ENCODE measurements at regions not wholly inside any gene's neighbourhood (a gene's known extent, or its start where the extent isn't known, plus 50 kb on each side); places are given as distances from the start of the nearest gene placed in this dataset.
"Not testable (repeated sequence)": the region's sequence is repeated elsewhere in the genome, so short reads cannot be mapped to it uniquely, and the experiment has no call there.

- H3K4me1 ChIP-seq: no peaks in the 10 kb centered on the region
- no peaks in the 10 kb centered on the region for H3K9me3 ChIP-seq
- H3K27me3 ChIP-seq: peaks cover 0 to 13% of the 10 kb centered on the region in 2 donors
- no peak for DNase-seq
- intact Hi-C loops (cut with DNase I; ENCODE audit: low total_unique reads): no loop called here
- no peak overlapping the region for H3K27ac ChIP-seq
- H3K4me3 ChIP-seq: no peak overlapping the region
- TF ChIP-seq CTCF (IDR thresholded peaks at IDR 0.05): no peak
- H3K36me3 ChIP-seq: no peaks in the 10 kb centered on the region
Observed at GRCh38 chr2:175275539-175275938, 94.0 kb upstream of the ATP5MC3 start.

- TF ChIP-seq CTCF (IDR thresholded peaks at IDR 0.05): no peak
- Histone ChIP-seq H3K4me3 (no peak overlapping the region), H3K9me3 (peaks cover 0 to 6% (median 0%) of the 10 kb centered on the region in 3 donors), H3K36me3 (no peaks in the 10 kb centered on the region), H3K27me3 (peaks cover 0 to 17% of the 10 kb centered on the region in 2 donors), H3K27ac (no peak overlapping the region), H3K4me1 (no peaks in the 10 kb centered on the region)
- DNase-seq: no peak
- intact Hi-C loops (cut with DNase I; ENCODE audit: low total_unique reads): no loop called here
Observed at GRCh38 chr2:175259164-175259563, 77.7 kb upstream of the ATP5MC3 start.

GRCh38 chr2:175256806-175257585, 75.5 kb upstream of the ATP5MC3 start:
- intact Hi-C loops (cut with DNase I; ENCODE audit: low total_unique reads): no loop called here
- Histone ChIP-seq H3K36me3 (no peaks in the 10 kb centered on the region), H3K4me1 (no peaks in the 10 kb centered on the region), H3K27ac (no peak overlapping the region), H3K4me3 (no peak overlapping the region), H3K27me3 (peaks cover 0 to 21% of the 10 kb centered on the region in 2 donors), H3K9me3 (peaks cover 0 to 6% (median 0%) of the 10 kb centered on the region in 3 donors)
- DNase-seq: no peak
- TF ChIP-seq CTCF (IDR thresholded peaks at IDR 0.05): no peak

GRCh38 chr2:175256391-175256790, 74.9 kb upstream of the ATP5MC3 start:
- H3K4me1 ChIP-seq; H3K4me3 ChIP-seq; DNase-seq; H3K36me3 ChIP-seq; intact Hi-C loops (cut with DNase I; ENCODE audit: low total_unique reads); H3K9me3 ChIP-seq; H3K27ac ChIP-seq: not testable (repeated sequence)
- H3K27me3 ChIP-seq: peaks cover 0 to 21% of the 10 kb centered on the region in 2 donors

GRCh38 chr2:175253871-175254270, 72.4 kb upstream of the ATP5MC3 start:
- peaks cover 0 to 6% (median 0%) of the 10 kb centered on the region in 3 donors for H3K9me3 ChIP-seq
- no peaks in the 10 kb centered on the region for H3K4me1 ChIP-seq
- no peaks in the 10 kb centered on the region for H3K36me3 ChIP-seq
- peaks cover 0 to 24% of the 10 kb centered on the region in 2 donors for H3K27me3 ChIP-seq
- intact Hi-C loops (cut with DNase I; ENCODE audit: low total_unique reads): no loop called here
- no peak for DNase-seq
- no peak overlapping the region for H3K4me3 ChIP-seq
- no peak for TF ChIP-seq CTCF (IDR thresholded peaks at IDR 0.05)
- no peak overlapping the region for H3K27ac ChIP-seq

GRCh38 chr2:175251425-175252041, 70.0 kb upstream of the ATP5MC3 start:
- no peak for DNase-seq
- TF ChIP-seq CTCF (IDR thresholded peaks at IDR 0.05): peak; percentile 36 to 47
- intact Hi-C loops (cut with DNase I; ENCODE audit: low total_unique reads): no loop called here
- H3K27ac ChIP-seq: no peak overlapping the region
- peaks cover 0 to 18% of the 10 kb centered on the region in 2 donors for H3K27me3 ChIP-seq
- H3K4me3 ChIP-seq: no peak overlapping the region
- H3K9me3 ChIP-seq: no peaks in the 10 kb centered on the region
- no peaks in the 10 kb centered on the region for H3K36me3 ChIP-seq
- H3K4me1 ChIP-seq: no peaks in the 10 kb centered on the region

Data from tibial artery (tissue), 4 donors.